KMS-11 (cell line): ENCODE measurements at regions not wholly inside any gene's neighbourhood (a gene's known extent, or its start where the extent isn't known, plus 50 kb on each side); places are given as distances from the start of the nearest gene placed in this dataset.

ENCODE experiments used
- H2AFZ ChIP-seq: fragments of 200-600 bp; sonication (generic); 2 replicates; pipeline ENCODE4 v1.6.1; 2016; ENCODE audit warnings: antibody characterized with exemption, mixed run types, low read depth
- H3K27ac ChIP-seq: fragments of 200-600 bp; sonication (generic); 2 replicates; pipeline ENCODE4 v1.6.1; 2016; ENCODE audit warnings: mild to moderate bottlenecking, mixed run types
- H3K27me3 ChIP-seq: fragments of 200-600 bp; sonication (generic); 2 replicates; pipeline ENCODE4 v1.6.1; 2017; ENCODE audit warnings: mild to moderate bottlenecking, low read depth, mixed run types, moderate library complexity; ENCODE audit not compliant: insufficient read depth
- H3K36me3 ChIP-seq: fragments of 200-600 bp; sonication (generic); 2 replicates; pipeline ENCODE4 v1.6.1; 2017; ENCODE audit warnings: mild to moderate bottlenecking, mixed run types; ENCODE audit not compliant: insufficient read depth
- H3K4me1 ChIP-seq: fragments of 200-600 bp; sonication (generic); 2 replicates; pipeline ENCODE4 v1.6.1; 2016; ENCODE audit warnings: mild to moderate bottlenecking, low read depth, mixed run types; ENCODE audit not compliant: poor library complexity, severe bottlenecking
- H3K4me2 ChIP-seq: fragments of 200-600 bp; sonication (generic); 2 replicates; pipeline ENCODE4 v1.7.0; 2016; ENCODE audit warnings: mild to moderate bottlenecking, mixed run types
- H3K4me3 ChIP-seq: fragments of 200-600 bp; sonication (generic); IDR thresholded peaks from 2 replicates; pipeline ENCODE4 v1.6.1; 2017; ENCODE audit warnings: low read depth, low read length, mixed read lengths; ENCODE audit not compliant: insufficient read depth
- H3K79me2 ChIP-seq: fragments of 200-600 bp; sonication (generic); 2 replicates; pipeline ENCODE4 v1.6.1; 2016; ENCODE audit warnings: low read depth, mixed run types; ENCODE audit not compliant: insufficient read depth
- H3K9ac ChIP-seq: fragments of 200-600 bp; sonication (generic); 2 replicates; pipeline ENCODE4 v1.6.1; 2016; ENCODE audit warnings: mild to moderate bottlenecking, mixed run types
- H4K20me1 ChIP-seq: fragments of 200-600 bp; sonication (generic); 2 replicates; pipeline ENCODE4 v1.6.1; 2016; ENCODE audit warnings: mild to moderate bottlenecking, mixed run types; ENCODE audit not compliant: insufficient read depth
- CTCF ChIP-seq: fragments of 200-600 bp; sonication (generic); conservative IDR thresholded peaks from 2 replicates; pipeline ENCODE4 v1.6.1; 2017; ENCODE audit warnings: low read depth, mild to moderate bottlenecking, antibody characterized with exemption, low read length, moderate library complexity, mixed read lengths

GRCh38 chr13:44103429-44104196 is 223.9 kb downstream of the LACC1 start:
- Histone ChIP-seq H2AFZ (no peak overlapping the region), H3K36me3 (no peaks in the 10 kb centered on the region)
- no peak for TF ChIP-seq CTCF

GRCh38 chr13:44104197-44104490 is 224.4 kb downstream of the LACC1 start:
- no peaks in the 10 kb centered on the region for H3K36me3 ChIP-seq
- TF ChIP-seq CTCF = no peak
- no peak overlapping the region for H2AFZ ChIP-seq
- H3K27ac ChIP-seq = no peak overlapping the region
- no peak overlapping the region for H3K4me3 ChIP-seq
- H3K27me3 ChIP-seq = no peaks in the 10 kb centered on the region
- no peaks in the 10 kb centered on the region for H3K4me1 ChIP-seq
- H3K9ac ChIP-seq = no peak overlapping the region
- no peaks in the 10 kb centered on the region for H4K20me1 ChIP-seq
- H3K4me2 ChIP-seq = no peak overlapping the region
- no peaks in the 10 kb centered on the region for H3K79me2 ChIP-seq

More at GRCh38 chr13:44103429-44104196, 223.9 kb downstream of the LACC1 start:
- H3K4me1 ChIP-seq = no peaks in the 10 kb centered on the region
- H3K79me2 ChIP-seq = no peaks in the 10 kb centered on the region
- no peak overlapping the region for H3K4me3 ChIP-seq
- H4K20me1 ChIP-seq = no peaks in the 10 kb centered on the region
- H3K27me3 ChIP-seq = no peaks in the 10 kb centered on the region
- no peak overlapping the region for H3K4me2 ChIP-seq
- no peak overlapping the region for H3K27ac ChIP-seq
- H3K9ac ChIP-seq = no peak overlapping the region

GRCh38 chr13:44104969-44105368 is 225.3 kb downstream of the LACC1 start:
- no peak for TF ChIP-seq CTCF
- Histone ChIP-seq H3K79me2 (no peaks in the 10 kb centered on the region), H2AFZ (no peak overlapping the region), H3K4me2 (no peak overlapping the region), H3K4me3 (no peak overlapping the region), H3K4me1 (no peaks in the 10 kb centered on the region), H3K27me3 (no peaks in the 10 kb centered on the region), H3K27ac (no peak overlapping the region), H4K20me1 (no peaks in the 10 kb centered on the region), H3K36me3 (no peaks in the 10 kb centered on the region), H3K9ac (no peak overlapping the region)

- no peak overlapping the region for H3K27ac ChIP-seq
- H3K4me1 ChIP-seq = no peaks in the 10 kb centered on the region
- TF ChIP-seq CTCF = no peak
- no peaks in the 10 kb centered on the region for H3K36me3 ChIP-seq
- no peak overlapping the region for H3K4me2 ChIP-seq
- no peaks in the 10 kb centered on the region for H3K79me2 ChIP-seq
- no peaks in the 10 kb centered on the region for H4K20me1 ChIP-seq
- H3K9ac ChIP-seq = no peak overlapping the region
- H2AFZ ChIP-seq = no peak overlapping the region
- H3K27me3 ChIP-seq = no peaks in the 10 kb centered on the region
- H3K4me3 ChIP-seq = no peak overlapping the region
Measured at GRCh38 chr13:44106266-44107152, 226.8 kb downstream of the LACC1 start.
